H1 (cell line): ENCODE measurements at regions not wholly inside any gene's neighbourhood (a gene's known extent, or its start where the extent isn't known, plus 50 kb on each side); places are given as distances from the start of the nearest gene placed in this dataset.

ENCODE experiments used
- BRCA1 ChIP-seq: IDR thresholded peaks from 2 replicates; pipeline ENCODE4 v1.6.1; 2012; ENCODE audit warnings: low read depth, low read length, improper control_type of control experiment
- CEBPB ChIP-seq: IDR thresholded peaks from 2 replicates; pipeline ENCODE4 v1.6.1; 2012; ENCODE audit warnings: low read depth, low read length
- CHD2 ChIP-seq: IDR thresholded peaks from 2 replicates; pipeline ENCODE4 v1.6.1; 2012; ENCODE audit warnings: low read length, improper control_type of control experiment
- POU5F1 ChIP-seq: IDR thresholded peaks from 2 replicates; pipeline ENCODE4 v1.6.1; 2011; ENCODE audit warnings: low read depth, mild to moderate bottlenecking, low read length, moderate library complexity
- RNF2 ChIP-seq: fragments of 200-900, 300-1000 bp; sonication (generic); IDR thresholded peaks from 2 replicates; pipeline ENCODE4 v1.7.1; 2016; ENCODE audit warnings: borderline replicate concordance, low read depth, mild to moderate bottlenecking, antibody characterized with exemption, low read length; ENCODE audit not compliant: poor library complexity, severe bottlenecking; ENCODE audit errors: missing control alignments
- RXRA ChIP-seq: IDR thresholded peaks from 2 replicates; pipeline ENCODE4 v1.6.1; 2011; ENCODE audit warnings: low read depth, mild to moderate bottlenecking, low read length, moderate library complexity; ENCODE audit not compliant: insufficient read depth
- SIX5 ChIP-seq: IDR thresholded peaks from 2 replicates; pipeline ENCODE4 v1.6.1; 2011; ENCODE audit warnings: mild to moderate bottlenecking, low read depth, low read length
- TF ChIP-seq, protein P1 (sequence below), 3 experiments: IDR thresholded peaks; 1 replicate in 2 of 3; 2 replicates in 1 of 3; pipeline versions ENCODE4 v1.5.1 to v1.6.1; 2011; ENCODE audit warnings: low read length in 3 of 3, mild to moderate bottlenecking in 3 of 3, inconsistent platforms in 2 of 3, low read depth in 1 of 3, moderate library complexity in 1 of 3; ENCODE audit not compliant: insufficient read depth in 1 of 3; ENCODE audit errors: control extremely low read depth in 1 of 3

GRCh38 chr21:32172106-32172505, 106.7 kb downstream of the MIS18A start (continued):
- TF ChIP-seq, protein P1, sequence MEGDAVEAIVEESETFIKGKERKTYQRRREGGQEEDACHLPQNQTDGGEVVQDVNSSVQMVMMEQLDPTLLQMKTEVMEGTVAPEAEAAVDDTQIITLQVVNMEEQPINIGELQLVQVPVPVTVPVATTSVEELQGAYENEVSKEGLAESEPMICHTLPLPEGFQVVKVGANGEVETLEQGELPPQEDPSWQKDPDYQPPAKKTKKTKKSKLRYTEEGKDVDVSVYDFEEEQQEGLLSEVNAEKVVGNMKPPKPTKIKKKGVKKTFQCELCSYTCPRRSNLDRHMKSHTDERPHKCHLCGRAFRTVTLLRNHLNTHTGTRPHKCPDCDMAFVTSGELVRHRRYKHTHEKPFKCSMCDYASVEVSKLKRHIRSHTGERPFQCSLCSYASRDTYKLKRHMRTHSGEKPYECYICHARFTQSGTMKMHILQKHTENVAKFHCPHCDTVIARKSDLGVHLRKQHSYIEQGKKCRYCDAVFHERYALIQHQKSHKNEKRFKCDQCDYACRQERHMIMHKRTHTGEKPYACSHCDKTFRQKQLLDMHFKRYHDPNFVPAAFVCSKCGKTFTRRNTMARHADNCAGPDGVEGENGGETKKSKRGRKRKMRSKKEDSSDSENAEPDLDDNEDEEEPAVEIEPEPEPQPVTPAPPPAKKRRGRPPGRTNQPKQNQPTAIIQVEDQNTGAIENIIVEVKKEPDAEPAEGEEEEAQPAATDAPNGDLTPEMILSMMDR (IDR thresholded peaks at IDR 0.05; ENCODE audit: control extremely low read depth in 1 of 3, insufficient read depth in 1 of 3, low read depth in 1 of 3, low read length in 3 of 3): no peak
- TF ChIP-seq CEBPB: no peak
- no peak for TF ChIP-seq SIX5
- no peak for TF ChIP-seq RXRA
- TF ChIP-seq CHD2: no peak
- no peak for TF ChIP-seq POU5F1
- no peak for TF ChIP-seq RNF2
- TF ChIP-seq BRCA1: no peak
